ENCODE measurements at regions not wholly inside any gene's neighbourhood (a gene's known extent, or its start where the extent isn't known, plus 50 kb on each side); places are given as distances from the start of the nearest gene placed in this dataset.

- TF ChIP-seq NR2C1 (IDR thresholded peaks at IDR 0.05) (no peak), SP1 (IDR thresholded peaks at IDR 0.05; ENCODE audit: low read depth, low read length) (no peak), MAX (IDR thresholded peaks at IDR 0.05; ENCODE audit: low read depth, low read length) (no peak), POLR2A (IDR thresholded peaks at IDR 0.05; ENCODE audit: low read depth, low read length) (no peak), CHD2 (IDR thresholded peaks at IDR 0.05; ENCODE audit: borderline replicate concordance, low read depth, low read length) (no peak)
Measured at GRCh38 chr4:81659051-81659450, 187.3 kb upstream of the RASGEF1B start.

Data from GM12878 (cell line).